ENCODE measurements at regions not wholly inside any gene's neighbourhood (a gene's known extent, or its start where the extent isn't known, plus 50 kb on each side); places are given as distances from the start of the nearest gene placed in this dataset.
"Not testable (repeated sequence)": the region's sequence is repeated elsewhere in the genome, so short reads cannot be mapped to it uniquely, and the experiment has no call there.

DNA sequence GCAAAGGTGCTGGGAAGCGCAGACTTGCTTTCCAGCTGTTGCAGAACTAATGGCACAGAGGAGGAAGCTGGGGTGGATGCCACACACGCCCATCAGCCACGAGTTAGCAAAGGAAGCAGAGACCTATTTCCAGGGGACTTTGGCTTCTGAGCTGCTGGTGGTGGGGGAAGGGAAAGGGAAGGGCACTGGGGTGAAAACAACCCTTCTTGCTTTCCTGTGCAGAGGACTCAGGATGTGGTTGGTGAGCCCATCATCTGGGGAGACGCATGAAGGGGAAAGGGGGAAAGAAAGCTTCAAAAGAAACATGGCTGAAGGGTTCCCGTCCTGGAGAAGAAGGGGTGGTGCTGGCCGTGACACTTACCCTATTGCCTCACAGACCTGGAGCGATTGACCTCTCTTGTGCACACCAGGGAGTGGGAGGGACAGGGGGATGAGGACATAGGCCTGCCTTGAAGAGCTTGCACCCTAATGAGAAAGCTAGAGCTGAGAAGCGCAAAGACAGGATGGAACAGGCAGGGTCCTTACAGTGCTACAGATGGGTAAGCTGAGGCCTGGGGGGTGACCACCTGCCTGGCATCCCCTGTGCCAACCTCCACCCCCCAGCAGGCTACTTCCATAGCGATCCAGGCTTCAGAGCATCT is 140.8 kb upstream of the RAB4A start:
- no peak overlapping the region for H3K27ac ChIP-seq (ENCODE audit: low read depth, low read length)
- H3K36me3 ChIP-seq (ENCODE audit: control insufficient read depth, insufficient read depth, low read length), result no peaks in the 10 kb centered on the region
- H3K9ac ChIP-seq (ENCODE audit: low read depth, low read length), result no peak overlapping the region
- no peaks in the 10 kb centered on the region; the same call in 1 of the 2 replicates for H3K4me1 ChIP-seq (ENCODE audit: control insufficient read depth, insufficient read depth, low read length)
- H3K4me3 ChIP-seq (ENCODE audit: low read depth, low read length), result no peak overlapping the region
- H3K9me3 ChIP-seq (ENCODE audit: control insufficient read depth, insufficient read depth, low read length), result peaks cover 5% of the 10 kb centered on the region
- no peaks in the 10 kb centered on the region for H3K27me3 ChIP-seq (ENCODE audit: control insufficient read depth, insufficient read depth, low read length)

DNA sequence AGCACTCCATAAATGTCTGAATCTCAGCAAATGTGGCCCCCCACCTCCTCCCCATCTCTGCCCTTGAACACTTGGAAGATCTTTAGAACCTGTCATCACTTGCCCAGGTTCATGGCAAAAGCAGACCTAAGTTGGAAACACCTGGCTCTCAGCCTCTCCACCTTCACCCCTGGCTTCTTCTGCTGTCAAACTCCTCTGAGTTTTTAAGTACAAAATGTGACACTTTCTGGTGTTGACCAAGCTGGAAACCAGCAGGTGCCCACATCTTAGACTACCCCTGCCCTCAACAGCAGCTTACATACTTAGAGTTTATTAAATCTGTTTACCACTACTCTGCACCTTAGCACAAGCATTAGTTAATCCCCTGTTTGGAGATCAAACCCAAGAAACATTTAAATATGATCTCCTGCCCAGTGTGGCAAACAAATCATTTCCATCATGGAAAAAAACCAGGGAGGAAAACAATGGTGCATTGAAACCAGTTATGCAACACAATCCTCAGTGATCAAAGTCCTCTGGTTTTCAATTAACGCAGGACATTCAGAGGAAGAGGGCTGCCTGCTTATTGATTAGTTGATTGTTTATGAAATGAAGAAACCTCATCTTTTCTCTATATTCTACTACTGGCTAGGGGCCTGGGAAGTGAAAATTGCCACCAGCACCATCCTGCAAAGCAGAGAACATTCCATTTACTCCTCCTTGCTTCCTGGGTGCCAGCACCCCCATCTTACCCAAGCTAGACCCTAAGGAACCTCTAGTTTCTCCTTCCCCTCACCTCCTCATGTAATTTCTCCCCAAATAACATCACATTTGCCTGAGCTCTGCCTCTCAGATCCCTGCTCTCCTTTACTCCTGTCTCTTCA is 139.4 kb upstream of the RAB4A start:
- Histone ChIP-seq H3K27me3 (ENCODE audit: control insufficient read depth, insufficient read depth, low read length) (no peaks in the 10 kb centered on the region), H3K9ac (ENCODE audit: low read depth, low read length) (no peak overlapping the region), H3K4me3 (ENCODE audit: low read depth, low read length) (no peak overlapping the region), H3K36me3 (ENCODE audit: control insufficient read depth, insufficient read depth, low read length) (no peaks in the 10 kb centered on the region), H3K4me1 (ENCODE audit: control insufficient read depth, insufficient read depth, low read length) (no peaks in the 10 kb centered on the region; the same call in 1 of the 2 replicates), H3K9me3 (ENCODE audit: control insufficient read depth, insufficient read depth, low read length) (peaks cover 12% of the 10 kb centered on the region), H3K27ac (ENCODE audit: low read depth, low read length) (no peak overlapping the region)

DNA sequence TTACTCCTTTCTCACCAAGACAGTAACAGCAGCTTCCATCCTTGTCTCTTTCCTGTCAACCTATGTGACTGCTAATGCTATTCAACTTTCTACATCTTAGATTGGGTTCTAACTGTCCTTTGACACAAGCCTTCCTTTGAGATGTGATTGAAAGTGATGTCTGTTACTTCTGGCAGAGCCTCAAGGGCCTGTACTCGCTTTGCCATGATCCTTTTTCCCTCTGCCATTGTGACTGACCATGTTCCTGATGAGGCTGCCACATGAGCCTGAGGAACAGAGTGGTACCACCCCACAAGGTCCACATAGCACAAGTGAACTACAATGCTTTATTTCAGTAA is 138.8 kb upstream of the RAB4A start:
- no peaks in the 10 kb centered on the region for H3K27me3 ChIP-seq (ENCODE audit: control insufficient read depth, insufficient read depth, low read length)
- no peak overlapping the region for H3K4me3 ChIP-seq (ENCODE audit: low read depth, low read length)
- H3K27ac ChIP-seq (ENCODE audit: low read depth, low read length), result no peak overlapping the region
- no peak overlapping the region for H3K9ac ChIP-seq (ENCODE audit: low read depth, low read length)
- no peaks in the 10 kb centered on the region; the same call in 1 of the 2 replicates for H3K4me1 ChIP-seq (ENCODE audit: control insufficient read depth, insufficient read depth, low read length)
- peaks cover 12% of the 10 kb centered on the region for H3K9me3 ChIP-seq (ENCODE audit: control insufficient read depth, insufficient read depth, low read length)
- H3K36me3 ChIP-seq (ENCODE audit: control insufficient read depth, insufficient read depth, low read length), result no peaks in the 10 kb centered on the region

DNA sequence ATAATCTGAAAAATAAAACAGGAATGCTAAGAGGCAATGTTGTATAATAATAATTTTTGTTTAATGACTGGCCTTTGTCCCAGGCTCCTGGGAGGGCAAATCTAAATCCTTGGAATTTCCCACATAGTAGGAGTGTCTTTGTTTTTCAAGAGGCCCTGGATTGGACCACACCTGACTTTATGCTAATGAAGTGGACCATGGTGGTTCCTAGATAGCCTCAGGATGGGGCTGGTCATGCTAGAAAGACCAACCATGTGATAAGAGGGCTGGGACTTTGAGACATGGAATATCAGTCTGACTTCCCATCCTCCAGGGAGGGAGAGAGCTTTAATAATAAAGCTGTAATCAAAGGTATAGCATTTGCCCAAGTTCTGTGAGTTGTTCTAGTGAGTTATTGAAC is 138.2 kb upstream of the RAB4A start:
- no peaks in the 10 kb centered on the region for H3K27me3 ChIP-seq (ENCODE audit: control insufficient read depth, insufficient read depth, low read length)
- H3K36me3 ChIP-seq (ENCODE audit: control insufficient read depth, insufficient read depth, low read length), result no peaks in the 10 kb centered on the region
- H3K9me3 ChIP-seq (ENCODE audit: control insufficient read depth, insufficient read depth, low read length), result peaks cover 12% of the 10 kb centered on the region
- no peak overlapping the region for H3K4me3 ChIP-seq (ENCODE audit: low read depth, low read length)
- H3K27ac ChIP-seq (ENCODE audit: low read depth, low read length), result no peak overlapping the region
- H3K4me1 ChIP-seq (ENCODE audit: control insufficient read depth, insufficient read depth, low read length), result no peaks in the 10 kb centered on the region; the same call in 1 of the 2 replicates
- no peak overlapping the region for H3K9ac ChIP-seq (ENCODE audit: low read depth, low read length)

DNA sequence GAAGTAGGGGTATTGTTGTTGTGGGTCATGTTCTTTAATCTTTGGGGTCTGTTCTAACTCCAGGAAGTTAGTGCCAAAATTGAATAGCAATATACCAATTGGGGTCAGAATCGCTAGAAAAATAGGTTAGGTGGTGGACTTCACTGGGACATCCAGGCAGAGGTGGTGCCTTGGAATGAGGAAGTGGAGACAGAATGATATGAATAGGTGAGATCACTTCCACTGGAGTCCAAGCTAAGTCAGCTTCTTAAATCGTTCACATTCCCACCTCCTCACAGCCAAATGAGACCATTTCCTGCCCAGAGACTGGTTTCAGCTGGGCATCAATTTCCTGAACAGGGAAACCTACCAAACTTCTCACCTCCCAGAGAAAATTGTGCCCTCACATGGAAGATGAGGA is 137.8 kb upstream of the RAB4A start:
- Histone ChIP-seq H3K9ac (ENCODE audit: low read depth, low read length) (no peak overlapping the region), H3K9me3 (ENCODE audit: control insufficient read depth, insufficient read depth, low read length) (peaks cover 12% of the 10 kb centered on the region), H3K4me3 (ENCODE audit: low read depth, low read length) (no peak overlapping the region), H3K4me1 (ENCODE audit: control insufficient read depth, insufficient read depth, low read length) (no peaks in the 10 kb centered on the region; the same call in 1 of the 2 replicates), H3K36me3 (ENCODE audit: control insufficient read depth, insufficient read depth, low read length) (no peaks in the 10 kb centered on the region), H3K27me3 (ENCODE audit: control insufficient read depth, insufficient read depth, low read length) (no peaks in the 10 kb centered on the region), H3K27ac (ENCODE audit: low read depth, low read length) (no peak overlapping the region)

DNA sequence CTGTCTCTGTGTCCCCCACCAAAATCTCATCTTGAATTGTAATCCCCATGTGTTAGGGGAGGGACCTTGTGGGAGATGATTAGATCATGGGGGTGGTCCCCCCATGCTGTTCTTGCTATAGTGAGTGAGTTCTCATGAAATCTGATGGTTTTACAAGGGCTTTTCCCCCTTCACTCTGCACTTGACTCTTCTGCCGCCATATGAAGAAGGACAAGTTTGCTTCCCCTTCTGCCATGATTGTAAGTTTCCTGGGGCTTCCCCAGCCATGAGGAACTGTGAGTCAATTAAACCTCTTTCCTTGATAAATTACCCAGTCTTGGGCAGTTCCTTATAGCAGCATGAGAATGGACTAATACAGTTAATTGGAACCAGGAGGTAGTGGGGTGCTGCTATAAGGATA is 137.1 kb upstream of the RAB4A start:
- peaks cover 12% of the 10 kb centered on the region for H3K9me3 ChIP-seq (ENCODE audit: control insufficient read depth, insufficient read depth, low read length)
- no peaks in the 10 kb centered on the region; the same call in 1 of the 2 replicates for H3K4me1 ChIP-seq (ENCODE audit: control insufficient read depth, insufficient read depth, low read length)
- H3K27ac ChIP-seq (ENCODE audit: low read depth, low read length), result no peak overlapping the region
- no peaks in the 10 kb centered on the region for H3K27me3 ChIP-seq (ENCODE audit: control insufficient read depth, insufficient read depth, low read length)
- H3K9ac ChIP-seq (ENCODE audit: low read depth, low read length), result no peak overlapping the region
- H3K4me3 ChIP-seq (ENCODE audit: low read depth, low read length), result no peak overlapping the region
- H3K36me3 ChIP-seq (ENCODE audit: control insufficient read depth, insufficient read depth, low read length), result no peaks in the 10 kb centered on the region

DNA sequence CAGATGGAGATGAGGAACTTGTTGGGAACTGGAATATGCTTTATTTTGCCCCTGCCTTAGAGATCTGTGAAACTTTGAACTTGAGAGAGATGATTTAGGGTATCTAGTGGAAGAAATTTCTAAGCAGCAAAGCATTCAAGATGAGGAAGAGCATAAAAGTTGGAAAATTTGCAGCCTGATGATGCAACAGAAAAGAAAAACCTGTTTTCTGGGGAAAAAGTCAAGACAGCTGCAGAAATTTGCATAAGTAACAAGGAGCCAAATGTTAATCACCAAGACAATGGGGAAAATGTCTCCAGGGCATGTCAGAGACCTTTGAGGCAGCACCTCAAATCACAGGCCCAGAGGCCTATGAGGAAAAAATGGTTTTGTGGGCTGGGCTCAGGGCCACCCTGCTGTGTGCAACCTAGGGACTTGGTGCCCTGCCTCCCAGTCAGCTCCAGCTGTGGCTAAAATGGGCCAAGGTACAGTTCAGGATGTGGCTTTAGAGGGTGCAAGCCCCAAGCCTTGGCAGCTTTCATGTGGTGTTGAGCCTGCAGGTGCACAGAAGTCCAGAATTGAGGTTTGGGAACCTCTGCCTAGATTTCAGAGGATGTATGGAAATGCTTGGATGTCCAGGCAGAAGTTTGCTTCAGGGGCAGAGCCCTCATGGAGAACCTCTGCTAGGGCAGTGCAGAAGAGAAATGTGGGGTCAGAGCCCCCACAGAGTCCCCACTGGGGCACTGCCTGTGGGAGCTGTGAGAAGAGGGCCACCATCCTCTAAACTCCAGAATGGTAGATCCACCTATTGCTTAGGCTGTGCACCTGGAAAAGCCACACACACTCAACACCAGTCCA is 136.3 kb upstream of the RAB4A start:
- not testable (repeated sequence) for H3K4me1 ChIP-seq (ENCODE audit: control insufficient read depth, insufficient read depth, low read length); H3K4me3 ChIP-seq (ENCODE audit: low read depth, low read length); H3K9ac ChIP-seq (ENCODE audit: low read depth, low read length); H3K27ac ChIP-seq (ENCODE audit: low read depth, low read length); H3K36me3 ChIP-seq (ENCODE audit: control insufficient read depth, insufficient read depth, low read length); H3K27me3 ChIP-seq (ENCODE audit: control insufficient read depth, insufficient read depth, low read length)
- peaks cover 12% of the 10 kb centered on the region for H3K9me3 ChIP-seq (ENCODE audit: control insufficient read depth, insufficient read depth, low read length)

DNA sequence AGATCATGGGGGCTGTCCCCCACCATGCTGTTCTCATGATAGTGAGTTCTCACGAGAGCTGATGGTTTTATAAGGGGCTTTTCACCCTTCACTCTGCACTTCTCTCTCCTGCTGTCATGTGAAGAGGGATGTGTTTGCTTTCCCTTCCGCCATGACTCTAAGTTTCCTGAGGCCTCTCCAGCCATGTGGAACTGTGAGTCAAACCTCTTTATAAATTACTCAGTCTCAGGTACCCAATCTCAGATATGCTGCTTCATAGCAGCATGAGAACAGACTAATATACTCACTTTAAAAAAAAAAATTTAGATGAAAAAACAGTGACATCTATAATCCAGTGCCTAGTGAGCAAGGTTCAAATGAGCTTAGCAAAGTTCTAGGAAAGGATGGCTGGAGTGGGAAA is 135.1 kb upstream of the RAB4A start:
- Histone ChIP-seq H3K9me3 (ENCODE audit: control insufficient read depth, insufficient read depth, low read length) (peaks cover 12% of the 10 kb centered on the region), H3K4me3 (ENCODE audit: low read depth, low read length) (no peak overlapping the region), H3K27me3 (ENCODE audit: control insufficient read depth, insufficient read depth, low read length) (no peaks in the 10 kb centered on the region), H3K27ac (ENCODE audit: low read depth, low read length) (no peak overlapping the region), H3K36me3 (ENCODE audit: control insufficient read depth, insufficient read depth, low read length) (no peaks in the 10 kb centered on the region), H3K9ac (ENCODE audit: low read depth, low read length) (no peak overlapping the region), H3K4me1 (ENCODE audit: control insufficient read depth, insufficient read depth, low read length) (no peaks in the 10 kb centered on the region)

DNA sequence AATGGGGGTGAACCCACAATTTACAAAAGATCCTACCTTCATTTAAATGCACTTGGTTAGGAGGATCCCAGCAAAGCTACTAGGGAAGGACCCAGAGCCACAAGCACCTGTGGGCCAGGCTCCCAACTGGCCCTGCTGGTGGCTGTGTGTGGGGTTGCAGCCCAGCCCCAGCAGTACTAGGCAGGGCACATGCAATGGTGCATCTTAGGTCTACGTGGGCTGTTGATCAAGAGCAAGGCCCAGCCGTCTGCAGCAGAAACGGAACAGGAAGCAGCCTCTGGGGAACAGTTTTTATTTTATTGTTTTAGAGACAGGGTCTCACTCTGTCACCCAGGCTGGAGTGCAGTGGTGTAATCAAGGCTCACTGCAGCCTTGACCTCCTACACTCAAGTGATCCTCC is 134.1 kb upstream of the RAB4A start:
- H3K4me1 ChIP-seq (ENCODE audit: control insufficient read depth, insufficient read depth, low read length), result no peaks in the 10 kb centered on the region
- H3K27ac ChIP-seq (ENCODE audit: low read depth, low read length), result no peak overlapping the region
- no peak overlapping the region for H3K4me3 ChIP-seq (ENCODE audit: low read depth, low read length)
- no peak overlapping the region for H3K9ac ChIP-seq (ENCODE audit: low read depth, low read length)
- H3K27me3 ChIP-seq (ENCODE audit: control insufficient read depth, insufficient read depth, low read length), result no peaks in the 10 kb centered on the region
- H3K36me3 ChIP-seq (ENCODE audit: control insufficient read depth, insufficient read depth, low read length), result no peaks in the 10 kb centered on the region
- peaks cover 12% of the 10 kb centered on the region for H3K9me3 ChIP-seq (ENCODE audit: control insufficient read depth, insufficient read depth, low read length)

DNA sequence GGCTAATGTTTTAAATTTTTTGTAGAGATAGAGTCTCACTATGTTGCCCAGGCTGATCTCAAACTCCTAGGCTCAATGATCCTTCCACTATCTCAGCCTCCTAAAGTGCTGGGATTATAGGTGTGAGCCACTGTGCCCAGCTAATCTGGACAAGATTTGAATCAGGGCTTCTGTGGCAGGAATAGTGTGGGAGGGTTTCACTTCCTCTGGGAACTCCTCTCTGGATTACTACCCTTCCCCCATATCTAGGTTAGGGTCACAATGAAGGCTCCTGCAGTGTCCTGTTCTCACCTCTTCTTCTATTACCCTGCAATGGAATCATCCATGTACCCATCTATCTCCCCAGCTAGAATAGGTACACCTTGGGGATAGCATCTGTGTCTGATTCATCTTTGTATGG is 133.6 kb upstream of the RAB4A start:
- H3K4me3 ChIP-seq (ENCODE audit: low read depth, low read length), result no peak overlapping the region
- H3K4me1 ChIP-seq (ENCODE audit: control insufficient read depth, insufficient read depth, low read length), result no peaks in the 10 kb centered on the region
- peaks cover 12% of the 10 kb centered on the region for H3K9me3 ChIP-seq (ENCODE audit: control insufficient read depth, insufficient read depth, low read length)

DNA sequence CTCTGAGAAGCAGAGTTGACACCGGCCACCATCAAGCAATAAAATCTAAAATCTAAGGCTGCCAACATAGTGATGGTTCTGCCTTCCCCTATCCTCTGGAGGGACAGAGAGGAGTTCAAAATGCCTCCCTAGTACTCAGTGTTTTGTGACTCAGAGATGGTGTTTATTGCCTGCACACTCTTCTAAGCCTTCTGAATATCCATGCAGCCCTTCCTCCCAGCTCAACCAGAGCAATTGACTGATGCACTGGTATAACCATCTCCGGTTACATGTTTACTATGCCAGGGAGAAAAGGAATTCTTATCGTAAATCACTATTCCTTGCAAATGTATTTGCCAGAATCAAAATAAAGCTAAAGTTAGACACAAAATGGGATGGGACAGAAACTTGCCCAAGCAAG is 132.9 kb upstream of the RAB4A start:
- Histone ChIP-seq H3K9me3 (ENCODE audit: control insufficient read depth, insufficient read depth, low read length) (peaks cover 12% of the 10 kb centered on the region), H3K27me3 (ENCODE audit: control insufficient read depth, insufficient read depth, low read length) (no peaks in the 10 kb centered on the region), H3K9ac (ENCODE audit: low read depth, low read length) (no peak overlapping the region), H3K27ac (ENCODE audit: low read depth, low read length) (no peak overlapping the region), H3K4me1 (ENCODE audit: control insufficient read depth, insufficient read depth, low read length) (no peaks in the 10 kb centered on the region), H3K36me3 (ENCODE audit: control insufficient read depth, insufficient read depth, low read length) (no peaks in the 10 kb centered on the region), H3K4me3 (ENCODE audit: low read depth, low read length) (no peak overlapping the region)

More for the DNA sequence above, 133.6 kb upstream of the RAB4A start:
- Histone ChIP-seq H3K27ac (ENCODE audit: low read depth, low read length) (no peak overlapping the region), H3K27me3 (ENCODE audit: control insufficient read depth, insufficient read depth, low read length) (no peaks in the 10 kb centered on the region), H3K9ac (ENCODE audit: low read depth, low read length) (no peak overlapping the region), H3K36me3 (ENCODE audit: control insufficient read depth, insufficient read depth, low read length) (no peaks in the 10 kb centered on the region)
